ENCODE measurements at regions not wholly inside any gene's neighbourhood (a gene's known extent, or its start where the extent isn't known, plus 50 kb on each side); places are given as distances from the start of the nearest gene placed in this dataset.

- no peaks in the 10 kb centered on the region for H3K36me3 ChIP-seq (ENCODE audit: insufficient read depth, low read length)
- no peak overlapping the region for H3K4me2 ChIP-seq (ENCODE audit: insufficient read depth, low read length)
- DNase-seq (ENCODE audit: insufficient read length, low spot score, missing footprints): no peak
- H4K20me1 ChIP-seq (ENCODE audit: insufficient read depth, low read length): no peaks in the 10 kb centered on the region
- H3K27ac ChIP-seq (ENCODE audit: low read depth, low read length): no peak overlapping the region
- H3K27me3 ChIP-seq (ENCODE audit: insufficient read depth, low read length): no peaks in the 10 kb centered on the region
- no peaks in the 10 kb centered on the region for H3K9me3 ChIP-seq (ENCODE audit: low read depth, low read length)
- no peaks in the 10 kb centered on the region for H3K79me2 ChIP-seq (ENCODE audit: insufficient read depth, low read length)
- no peaks in the 10 kb centered on the region for H3K4me1 ChIP-seq (ENCODE audit: insufficient read depth, low read length)
- H2AFZ ChIP-seq (ENCODE audit: low read length): no peak overlapping the region
- no peak overlapping the region for H3K4me3 ChIP-seq (ENCODE audit: insufficient read depth, low read length)
- no peak for TF ChIP-seq CTCF (IDR thresholded peaks at IDR 0.05; ENCODE audit: extremely low read depth, low read depth, low read length)
Measured at GRCh38 chr3:105108823-105109222, 257.9 kb upstream of the ALCAM start.

GRCh38 chr3:105118905-105119304, 247.8 kb upstream of the ALCAM start:
- Histone ChIP-seq H3K9me3 (ENCODE audit: low read depth, low read length) (no peaks in the 10 kb centered on the region), H3K79me2 (ENCODE audit: insufficient read depth, low read length) (no peaks in the 10 kb centered on the region), H4K20me1 (ENCODE audit: insufficient read depth, low read length) (no peaks in the 10 kb centered on the region), H3K4me1 (ENCODE audit: insufficient read depth, low read length) (peaks cover 5% of the 10 kb centered on the region), H3K27me3 (ENCODE audit: insufficient read depth, low read length) (no peaks in the 10 kb centered on the region), H3K36me3 (ENCODE audit: insufficient read depth, low read length) (no peaks in the 10 kb centered on the region), H2AFZ (ENCODE audit: low read length) (no peak overlapping the region), H3K27ac (ENCODE audit: low read depth, low read length) (no peak overlapping the region), H3K4me3 (ENCODE audit: insufficient read depth, low read length) (no peak overlapping the region), H3K4me2 (ENCODE audit: insufficient read depth, low read length) (no peak overlapping the region)
- peak; percentile 37 for DNase-seq (ENCODE audit: insufficient read length, low spot score, missing footprints)
- no peak for TF ChIP-seq CTCF (IDR thresholded peaks at IDR 0.05; ENCODE audit: extremely low read depth, low read depth, low read length)

GRCh38 chr3:105119801-105120340, 246.8 kb upstream of the ALCAM start:
- Histone ChIP-seq H3K27me3 (ENCODE audit: insufficient read depth, low read length) (no peaks in the 10 kb centered on the region), H3K9me3 (ENCODE audit: low read depth, low read length) (no peaks in the 10 kb centered on the region), H3K4me2 (ENCODE audit: insufficient read depth, low read length) (no peak overlapping the region), H3K4me3 (ENCODE audit: insufficient read depth, low read length) (no peak overlapping the region), H3K36me3 (ENCODE audit: insufficient read depth, low read length) (no peaks in the 10 kb centered on the region), H3K4me1 (ENCODE audit: insufficient read depth, low read length) (peaks cover 5% of the 10 kb centered on the region), H3K79me2 (ENCODE audit: insufficient read depth, low read length) (no peaks in the 10 kb centered on the region), H3K27ac (ENCODE audit: low read depth, low read length) (no peak overlapping the region), H4K20me1 (ENCODE audit: insufficient read depth, low read length) (no peaks in the 10 kb centered on the region), H2AFZ (ENCODE audit: low read length) (no peak overlapping the region)
- no peak for TF ChIP-seq CTCF (IDR thresholded peaks at IDR 0.05; ENCODE audit: extremely low read depth, low read depth, low read length)
- peak; percentile 66 for DNase-seq (ENCODE audit: insufficient read length, low spot score, missing footprints)

GRCh38 chr3:105130911-105131310, 235.8 kb upstream of the ALCAM start:
- no peaks in the 10 kb centered on the region for H3K79me2 ChIP-seq (ENCODE audit: insufficient read depth, low read length)
- H3K9me3 ChIP-seq (ENCODE audit: low read depth, low read length): peaks cover 2% of the 10 kb centered on the region
- no peak for DNase-seq (ENCODE audit: insufficient read length, low spot score, missing footprints)
- TF ChIP-seq CTCF (IDR thresholded peaks at IDR 0.05; ENCODE audit: extremely low read depth, low read depth, low read length): no peak
- no peak overlapping the region for H3K27ac ChIP-seq (ENCODE audit: low read depth, low read length)
- no peak overlapping the region for H3K4me3 ChIP-seq (ENCODE audit: insufficient read depth, low read length)
- H2AFZ ChIP-seq (ENCODE audit: low read length): no peak overlapping the region
- no peak overlapping the region for H3K4me2 ChIP-seq (ENCODE audit: insufficient read depth, low read length)
- no peaks in the 10 kb centered on the region for H3K4me1 ChIP-seq (ENCODE audit: insufficient read depth, low read length)
- no peaks in the 10 kb centered on the region for H3K27me3 ChIP-seq (ENCODE audit: insufficient read depth, low read length)
- H4K20me1 ChIP-seq (ENCODE audit: insufficient read depth, low read length): no peaks in the 10 kb centered on the region
- no peaks in the 10 kb centered on the region for H3K36me3 ChIP-seq (ENCODE audit: insufficient read depth, low read length)

Measured in osteoblast (primary cell).